Femur (tissue), 1 donor: ENCODE measurements at regions not wholly inside any gene's neighbourhood (a gene's known extent, or its start where the extent isn't known, plus 50 kb on each side); places are given as distances from the start of the nearest gene placed in this dataset.
A peak's percentile ranks its signal among the peaks of the same experiment; 100 is the strongest.
"Not testable (repeated sequence)": the region's sequence is repeated elsewhere in the genome, so short reads cannot be mapped to it uniquely, and the experiment has no call there.

Source experiments
- DNase-seq: peaks from one replicate; pipeline ENCODE4 v3.0.0-alpha.2; 2017

DNA sequence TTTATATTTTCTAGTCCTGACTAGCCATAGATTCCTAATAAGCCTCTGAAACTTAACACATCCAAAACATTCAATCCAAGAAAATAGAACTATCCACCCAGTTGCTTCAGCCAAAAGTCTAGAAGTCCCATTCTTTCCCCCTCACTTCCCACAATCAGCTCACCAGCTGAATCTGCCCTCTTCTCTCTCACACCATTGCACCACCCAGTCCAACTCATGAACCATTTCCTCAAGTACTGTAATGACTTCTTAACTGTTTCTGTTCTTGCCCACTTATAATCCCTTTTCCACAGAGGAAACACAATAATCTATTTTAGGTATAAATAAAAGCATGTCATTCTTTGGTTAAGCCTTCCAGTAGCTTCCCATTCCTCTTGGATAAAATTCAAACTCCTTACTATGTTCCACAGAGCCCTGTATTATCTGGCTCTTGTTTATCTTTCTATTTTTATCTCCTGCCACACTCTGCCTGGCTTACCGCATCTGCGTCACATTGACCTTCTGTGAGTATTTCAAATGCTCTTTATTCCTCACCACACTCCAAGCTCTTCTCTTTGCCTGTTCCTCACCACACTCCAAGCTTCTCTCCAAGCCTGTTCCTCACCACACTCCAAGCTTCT lies 205.9 kb upstream of the FRG1 start:
- DNase-seq: not testable (repeated sequence)

DNA sequence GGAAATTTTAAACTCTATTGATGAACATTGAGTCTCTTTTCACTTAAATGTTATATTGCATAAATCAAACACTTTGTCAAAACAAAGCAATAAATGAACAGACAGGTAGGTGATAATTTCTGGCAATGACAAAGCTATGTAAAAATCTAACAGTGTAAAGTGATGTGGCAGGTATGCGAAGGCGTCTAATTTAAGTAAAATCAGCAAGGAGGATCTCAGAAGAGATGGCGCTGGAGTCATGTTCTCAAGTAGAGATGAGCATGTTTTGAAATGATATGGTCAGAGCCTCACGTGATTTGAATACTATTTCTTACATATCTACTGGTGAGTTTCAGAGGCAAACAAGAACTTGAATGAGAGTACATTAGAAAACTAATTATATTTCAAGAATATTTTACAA lies 204.0 kb upstream of the FRG1 start:
- not testable (repeated sequence) for DNase-seq

- not testable (repeated sequence) for DNase-seq
Observed at GRCh38 chr4:189740118-189740517, 200.6 kb upstream of the FRG1 start.

- no peak for DNase-seq
Observed at GRCh38 chr4:189740873-189741272, 199.8 kb upstream of the FRG1 start.

DNA sequence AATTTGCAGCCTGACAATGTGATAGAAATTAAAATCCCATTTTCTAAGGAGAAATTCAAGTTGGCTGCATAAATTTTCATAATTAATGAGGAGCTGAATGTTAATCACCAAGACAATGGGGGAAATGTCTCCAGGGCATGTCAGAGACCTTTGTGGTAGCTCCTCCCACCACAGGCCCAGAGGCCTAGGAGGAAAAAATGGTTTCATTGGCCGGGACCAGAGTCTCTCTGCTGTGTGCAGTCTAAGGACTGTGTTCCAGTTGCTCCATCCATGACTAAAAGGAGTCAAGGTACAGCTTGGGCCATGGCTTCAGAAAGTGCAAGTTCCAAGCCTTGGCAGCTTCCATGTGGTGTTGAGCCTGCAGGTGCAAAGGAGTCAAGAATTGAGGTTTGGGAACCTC lies 187.6 kb upstream of the FRG1 start:
- not testable (repeated sequence) for DNase-seq

GRCh38 chr4:189763583-189763982 lies 177.1 kb upstream of the FRG1 start:
- DNase-seq: no peak

- DNase-seq: no peak
Observed at GRCh38 chr4:189765301-189765700, 175.4 kb upstream of the FRG1 start.

GRCh38 chr4:189765736-189766135 lies 174.9 kb upstream of the FRG1 start:
- DNase-seq: no peak

- DNase-seq: peak; percentile 85
Observed at GRCh38 chr4:189767941-189768340, 172.7 kb upstream of the FRG1 start.

DNA sequence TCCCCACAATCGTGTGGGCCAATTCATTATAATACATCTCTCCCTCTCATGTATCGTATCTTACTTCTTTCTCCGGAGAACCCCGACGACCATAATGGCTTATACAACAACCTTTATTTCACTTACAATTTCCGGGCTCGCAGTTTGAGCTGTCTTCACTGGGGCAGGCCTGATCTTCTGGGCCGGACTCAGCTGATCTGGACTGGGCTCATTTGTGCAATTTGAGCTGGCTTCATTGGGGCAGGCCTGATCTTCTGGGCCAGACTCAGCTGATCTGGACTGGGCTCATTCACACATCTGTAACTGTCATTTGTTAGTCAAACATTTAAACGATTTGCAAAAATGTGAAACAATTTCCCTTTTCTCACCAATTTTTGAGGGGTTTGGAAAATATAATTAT lies 171.5 kb upstream of the FRG1 start:
- no peak for DNase-seq

- no peak for DNase-seq
Observed at GRCh38 chr4:189771696-189772361, 168.8 kb upstream of the FRG1 start.

- no peak for DNase-seq
Observed at GRCh38 chr4:189773909-189774308, 166.8 kb upstream of the FRG1 start.

DNA sequence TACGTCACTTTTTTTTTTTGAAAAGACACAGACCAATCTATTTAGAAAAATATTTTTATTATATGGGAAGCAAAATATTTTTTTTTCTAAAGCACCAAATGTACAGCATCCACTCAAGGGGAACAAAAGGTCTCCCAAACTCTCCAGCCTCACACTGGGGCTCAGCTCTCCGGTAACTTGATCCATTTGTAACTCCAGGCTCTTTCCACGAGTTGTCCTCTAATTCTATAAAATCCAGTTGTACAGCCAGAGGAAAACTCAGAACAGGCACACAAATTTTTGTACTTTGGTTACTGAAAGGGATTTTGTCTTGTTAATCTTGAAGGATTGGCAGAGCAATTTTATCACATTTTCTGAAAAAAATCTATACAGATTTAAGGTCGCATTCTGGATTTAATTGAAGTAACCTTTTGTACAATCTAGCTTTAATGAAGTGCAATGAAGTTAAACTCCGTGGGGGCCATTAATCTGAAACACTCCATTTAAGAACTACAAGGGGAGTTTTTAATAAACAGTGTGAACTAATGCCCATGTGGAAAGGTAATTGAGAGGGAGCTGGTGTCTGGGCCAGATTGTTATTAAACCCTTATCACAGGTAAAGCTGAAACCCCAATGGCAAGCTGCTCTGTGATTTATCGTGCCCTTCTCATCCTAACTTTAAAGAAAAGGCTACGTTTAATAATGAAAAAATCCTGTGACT lies 161.2 kb upstream of the FRG1 start:
- DNase-seq: no peak

- peak; percentile 69 for DNase-seq
Observed at GRCh38 chr4:189780391-189780790, 160.3 kb upstream of the FRG1 start.

- no peak for DNase-seq
Observed at GRCh38 chr4:189784651-189785050, 156.0 kb upstream of the FRG1 start.

DNA sequence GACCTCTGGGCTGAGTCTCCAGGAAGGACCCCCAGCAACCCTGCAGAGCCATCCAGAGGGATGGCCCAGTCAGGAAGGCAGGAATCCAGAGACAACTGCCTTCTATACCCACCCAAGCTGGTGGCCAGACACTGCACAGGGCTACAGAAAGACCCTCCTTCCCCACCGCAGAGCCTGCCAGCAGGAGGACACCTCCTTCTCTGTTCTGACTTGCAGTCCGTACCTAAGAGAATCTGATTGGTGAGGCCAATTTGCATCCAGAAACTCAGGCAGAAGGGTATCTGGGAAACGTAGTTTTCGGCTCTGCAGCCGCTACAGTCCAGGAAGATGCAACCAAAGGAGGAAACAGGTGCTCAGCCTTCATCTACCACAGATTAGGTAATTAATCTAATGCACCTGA lies 155.4 kb upstream of the FRG1 start:
- DNase-seq: no peak

DNA sequence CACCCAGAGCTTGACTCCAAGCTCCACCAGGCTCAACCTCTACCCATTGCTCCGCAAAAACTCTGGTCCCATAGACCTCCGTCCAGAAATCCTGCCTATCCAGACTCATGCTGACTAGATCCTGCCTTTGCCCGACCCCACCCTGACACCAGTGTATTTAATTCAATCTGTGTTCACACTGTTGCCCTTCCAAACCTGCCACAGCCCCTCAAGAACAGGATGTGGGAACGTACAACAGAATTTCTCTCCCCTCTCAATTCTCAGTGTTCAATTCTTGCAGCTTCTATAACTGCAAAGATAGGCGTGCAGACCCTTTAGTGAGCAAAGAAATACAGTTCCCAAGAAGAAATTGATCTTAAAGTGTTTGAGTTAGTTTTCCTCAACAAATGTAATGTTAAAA lies 154.2 kb upstream of the FRG1 start:
- no peak for DNase-seq

DNA sequence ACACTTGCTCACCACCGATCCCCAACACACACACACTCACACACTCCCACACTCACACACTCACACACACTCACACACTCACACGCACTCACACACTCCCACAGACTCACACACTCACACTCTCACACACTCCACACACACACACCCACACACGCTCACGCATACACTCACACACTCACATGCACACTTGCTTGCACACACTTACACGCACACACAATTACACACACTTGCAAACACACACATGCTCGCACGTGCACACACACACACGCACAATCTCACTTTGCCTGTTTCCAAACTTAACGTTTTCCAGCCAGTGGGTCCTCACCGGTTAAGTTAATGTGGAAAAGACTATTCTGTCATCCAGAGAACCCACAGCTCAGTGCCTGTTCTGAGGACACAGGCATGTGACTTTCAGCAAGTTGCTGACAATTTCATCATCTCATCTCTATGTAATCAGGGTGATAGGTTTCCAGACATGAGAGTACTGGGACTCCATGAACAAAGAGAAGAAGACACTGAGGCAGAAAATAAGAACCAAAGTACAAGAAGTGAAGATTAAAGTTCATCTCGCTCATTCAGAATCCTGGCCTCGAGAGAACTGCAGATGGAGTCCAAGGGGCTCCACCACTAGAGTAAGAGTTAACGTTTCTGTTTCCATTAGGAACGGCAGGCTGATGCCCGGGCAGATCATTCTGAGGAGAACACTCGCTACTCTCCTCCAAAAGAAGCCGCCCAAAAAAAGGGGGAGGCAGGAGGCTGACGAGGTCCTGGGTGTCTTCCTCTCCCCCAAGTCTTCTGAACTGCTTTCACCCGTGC lies 153.2 kb upstream of the FRG1 start:
- DNase-seq: no peak

DNA sequence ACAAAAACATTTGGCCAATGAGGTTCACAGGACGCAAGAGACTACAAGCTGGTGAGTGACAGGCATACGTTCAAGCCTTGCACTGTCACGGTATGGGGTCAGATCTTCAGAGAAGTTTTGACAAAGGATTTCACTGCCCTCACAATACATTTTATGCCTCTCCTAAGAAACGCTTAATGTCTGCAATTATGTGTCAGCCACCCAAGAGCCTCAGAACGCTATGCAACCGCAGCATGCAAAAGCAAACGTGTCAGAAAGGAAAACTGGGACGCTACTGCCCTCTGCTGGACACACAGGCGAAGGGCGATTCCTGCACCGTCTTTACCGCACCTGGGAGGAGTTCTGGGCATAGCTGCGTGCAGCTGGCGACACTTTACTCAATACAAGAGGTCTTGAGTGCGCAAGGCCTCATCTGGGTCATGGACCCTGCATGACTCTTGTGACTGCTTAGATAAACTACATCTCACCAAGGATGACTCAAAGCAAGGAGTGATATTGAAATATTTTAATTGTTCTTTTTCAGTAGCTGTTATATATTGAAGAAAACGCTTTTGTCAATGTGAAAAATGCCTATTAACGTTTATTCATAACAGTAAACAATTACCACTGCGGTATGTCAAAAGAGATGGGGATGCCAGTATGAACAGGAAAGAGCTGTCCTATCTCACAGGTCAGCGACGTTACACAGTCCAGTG lies 147.6 kb upstream of the FRG1 start:
- DNase-seq: peak; percentile 92

GRCh38 chr4:189800545-189801088 lies 140.1 kb upstream of the FRG1 start:
- no peak for DNase-seq

- DNase-seq: no peak
Observed at GRCh38 chr4:189802884-189803283, 137.8 kb upstream of the FRG1 start.

DNA sequence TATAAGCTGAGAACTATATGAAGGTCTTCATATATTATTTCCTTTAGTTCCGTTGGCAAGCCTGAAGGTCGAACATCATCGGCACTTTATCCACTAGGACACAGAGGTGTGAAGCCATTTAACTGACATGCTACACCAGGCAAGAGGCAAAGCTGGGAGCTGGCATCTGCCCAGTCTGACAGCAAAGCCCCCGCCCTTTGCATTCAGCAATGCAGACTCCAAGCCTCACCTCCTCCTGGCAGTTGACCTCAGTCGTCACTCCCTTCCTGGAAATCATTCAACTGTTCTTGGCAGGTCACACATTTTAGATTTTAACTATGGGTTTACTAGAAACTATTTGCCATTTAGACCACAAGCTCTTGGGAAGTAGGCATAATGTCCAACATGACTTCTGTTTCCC lies 135.8 kb upstream of the FRG1 start:
- peak; percentile 60 for DNase-seq
